ENCODE measurements at regions not wholly inside any gene's neighbourhood (a gene's known extent, or its start where the extent isn't known, plus 50 kb on each side); places are given as distances from the start of the nearest gene placed in this dataset.

- Histone ChIP-seq H3K9ac (ENCODE audit: insufficient read depth, low read depth, low read length) (no peak overlapping the region), H4K20me1 (ENCODE audit: insufficient read depth, low read length) (no peaks in the 10 kb centered on the region), H3K79me2 (ENCODE audit: insufficient read depth, low read length) (no peaks in the 10 kb centered on the region), H3K4me3 (replicated peaks in 1 of 3; ENCODE audit: insufficient read depth in 1 of 3, low read depth in 2 of 3, low read length in 3 of 3) (no peak overlapping the region), H3K9me3 (ENCODE audit: low read length) (no peaks in the 10 kb centered on the region), H3K27ac (ENCODE audit: extremely low read length, insufficient read depth, low read length) (no peak overlapping the region), H3K4me2 (ENCODE audit: low read depth, low read length) (no peak overlapping the region), H2AFZ (ENCODE audit: low read length) (no peak overlapping the region), H3K4me1 (ENCODE audit: insufficient read depth, low read length) (no peaks in the 10 kb centered on the region), H3K27me3 (ENCODE audit: control insufficient read depth in 1 of 2, insufficient read depth in 2 of 2, low read length in 2 of 2) (peaks cover 0 to 4% of the 10 kb centered on the region in 2 experiments; a peak in 1 of 5 replicates), H3K36me3 (replicated peaks in 1 of 2; ENCODE audit: control insufficient read depth in 1 of 2, insufficient read depth in 2 of 2, low read length in 2 of 2) (no peaks in the 10 kb centered on the region)
- 33% methylated on average over 7 of the region's 7 CpGs for WGBS (ENCODE audit: low lambda C conversion rate)
- ChIA-PET POLR2A (no interaction called here), CTCF (ENCODE audit: low intra/inter-chr PET ratio, low total read pairs) (no interaction called here)
- no peak for DNase-seq (ENCODE audit: low spot score)
- BruUV-seq (replicated peaks): no TSS peak
- intact Hi-C loops (cut with micrococcal nuclease; ENCODE audit: unreplicated experiment): no loop called here
- ATAC-seq: no peak
- TF ChIP-seq ZMYM4 (CRISPR knock-in tag; IDR thresholded peaks at IDR 0.05) (no peak), STAT6 (CRISPR knock-in tag; IDR thresholded peaks at IDR 0.05; ENCODE audit: borderline replicate concordance) (no peak), ZNF543 (CRISPR knock-in tag; IDR thresholded peaks at IDR 0.05) (no peak), FOXK1 (CRISPR knock-in tag; IDR thresholded peaks at IDR 0.05; ENCODE audit: borderline replicate concordance, low read depth) (no peak), ZNF550 (CRISPR knock-in tag; IDR thresholded peaks at IDR 0.05; ENCODE audit: borderline replicate concordance) (no peak), ZNF746 (CRISPR knock-in tag; IDR thresholded peaks at IDR 0.05) (no peak), ZIK1 (CRISPR knock-in tag; IDR thresholded peaks at IDR 0.05; ENCODE audit: borderline replicate concordance, low read depth) (no peak), ZBTB40 (IDR thresholded peaks at IDR 0.05) (no peak), ZBTB40 (CRISPR knock-in tag; IDR thresholded peaks at IDR 0.05) (no peak)
- no peak for FAIRE-seq
- in situ Hi-C loops (cut with HindIII; ENCODE audit: extremely low pct_ligation_motif_present, low pct_unique_long_range_greater_than_20kb): no loop called here
Measured at GRCh38 chr6:163782436-163783003, 368.0 kb downstream of the QKI start.

All from HepG2 (cell line).